GM23338 (cell line): ENCODE measurements at regions not wholly inside any gene's neighbourhood (a gene's known extent, or its start where the extent isn't known, plus 50 kb on each side); places are given as distances from the start of the nearest gene placed in this dataset.

ENCODE experiments used
- CREB1 ChIP-seq: fragments of 250-450 bp; sonication (Bioruptor Pico); IDR thresholded peaks from 2 replicates; pipeline ENCODE4 v1.5.0; 2020; ENCODE audit warnings: low read depth, mild to moderate bottlenecking, moderate library complexity
- EZH2 ChIP-seq: fragments of 200-600 bp; sonication (generic); IDR thresholded peaks from one replicate; pipeline ENCODE4 v1.8.0; 2017; ENCODE audit warnings: antibody characterized with exemption, mild to moderate bottlenecking, low read depth; ENCODE audit not compliant: unreplicated experiment
- EZH2phosphoT487 ChIP-seq: fragments of 200-600 bp; sonication (generic); IDR thresholded peaks from one replicate; pipeline ENCODE4 v1.8.1; 2018; ENCODE audit warnings: antibody characterized with exemption; ENCODE audit not compliant: unreplicated experiment
- JUNB ChIP-seq: IDR thresholded peaks from one replicate; pipeline ENCODE4 v1.6.1; 2016; ENCODE audit warnings: antibody characterized with exemption; ENCODE audit not compliant: unreplicated experiment
- POLR2AphosphoS5 ChIP-seq: IDR thresholded peaks from 2 replicates; pipeline ENCODE4 v1.6.1; 2016; ENCODE audit warnings: antibody characterized with exemption, low read depth
- ZNF331 ChIP-seq: fragments of 250-450 bp; sonication (Bioruptor Pico); IDR thresholded peaks from 2 replicates; pipeline ENCODE4 v1.5.0; 2020; ENCODE audit warnings: low read depth, mild to moderate bottlenecking, moderate library complexity
- TF ChIP-seq, protein P1 (sequence below), 2 experiments: fragments of 200-600 bp in 1 of 2; sonication (generic) in 1 of 2; conservative IDR thresholded peaks; 2 replicates each; pipeline versions ENCODE4 v1.5.1 to v1.6.1; 2016 to 2017; ENCODE audit warnings: antibody characterized with exemption in 2 of 2, low read depth in 2 of 2, mild to moderate bottlenecking in 2 of 2, moderate library complexity in 1 of 2

- TF ChIP-seq POLR2AphosphoS5 (no peak), EZH2phosphoT487 (no peak), ZNF331 (CRISPR knock-in tag) (no peak), EZH2 (no peak), JUNB (no peak), CREB1 (CRISPR knock-in tag) (no peak)
- TF ChIP-seq, protein P1, sequence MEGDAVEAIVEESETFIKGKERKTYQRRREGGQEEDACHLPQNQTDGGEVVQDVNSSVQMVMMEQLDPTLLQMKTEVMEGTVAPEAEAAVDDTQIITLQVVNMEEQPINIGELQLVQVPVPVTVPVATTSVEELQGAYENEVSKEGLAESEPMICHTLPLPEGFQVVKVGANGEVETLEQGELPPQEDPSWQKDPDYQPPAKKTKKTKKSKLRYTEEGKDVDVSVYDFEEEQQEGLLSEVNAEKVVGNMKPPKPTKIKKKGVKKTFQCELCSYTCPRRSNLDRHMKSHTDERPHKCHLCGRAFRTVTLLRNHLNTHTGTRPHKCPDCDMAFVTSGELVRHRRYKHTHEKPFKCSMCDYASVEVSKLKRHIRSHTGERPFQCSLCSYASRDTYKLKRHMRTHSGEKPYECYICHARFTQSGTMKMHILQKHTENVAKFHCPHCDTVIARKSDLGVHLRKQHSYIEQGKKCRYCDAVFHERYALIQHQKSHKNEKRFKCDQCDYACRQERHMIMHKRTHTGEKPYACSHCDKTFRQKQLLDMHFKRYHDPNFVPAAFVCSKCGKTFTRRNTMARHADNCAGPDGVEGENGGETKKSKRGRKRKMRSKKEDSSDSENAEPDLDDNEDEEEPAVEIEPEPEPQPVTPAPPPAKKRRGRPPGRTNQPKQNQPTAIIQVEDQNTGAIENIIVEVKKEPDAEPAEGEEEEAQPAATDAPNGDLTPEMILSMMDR (conservative IDR thresholded peaks at IDR 0.05; ENCODE audit: low read depth in 2 of 2) = no peak
Measured at GRCh38 chr3:5305684-5305989, 118.1 kb downstream of the EDEM1 start.
